Fibroblast of lung (primary cell): ENCODE measurements at regions not wholly inside any gene's neighbourhood (a gene's known extent, or its start where the extent isn't known, plus 50 kb on each side); places are given as distances from the start of the nearest gene placed in this dataset.

ENCODE experiments used
- DNase-seq, 2 donors: peaks; one replicate each; pipeline versions ENCODE4 v3.0.0 to v3.0.0-alpha.2; 2010; ENCODE audit warnings: low read depth in 2 of 2
- H2AFZ ChIP-seq: 2 replicates; pipeline ENCODE4 v1.5.1; 2012; ENCODE audit warnings: low read length, control low read depth, inconsistent platforms
- H3K27ac ChIP-seq: 2 replicates; pipeline ENCODE4 v1.5.1; 2011; ENCODE audit warnings: low read length, control low read depth; ENCODE audit not compliant: insufficient read depth
- H3K27me3 ChIP-seq: 2 replicates; pipeline ENCODE4 v1.5.1; 2011; ENCODE audit warnings: mild to moderate bottlenecking, low read length; ENCODE audit not compliant: control insufficient read depth, insufficient read depth
- H3K36me3 ChIP-seq: 2 replicates; pipeline ENCODE4 v1.5.1; 2011; ENCODE audit warnings: low read length; ENCODE audit not compliant: control insufficient read depth, insufficient read depth
- H3K4me1 ChIP-seq: 2 replicates; pipeline ENCODE4 v1.5.1; 2011; ENCODE audit warnings: low read length; ENCODE audit not compliant: control insufficient read depth, insufficient read depth; ENCODE audit errors: extremely low read depth
- H3K4me2 ChIP-seq: 2 replicates; pipeline ENCODE4 v1.5.1; 2011; ENCODE audit warnings: low read length, control low read depth; ENCODE audit not compliant: insufficient read depth; ENCODE audit errors: extremely low read depth
- H3K4me3 ChIP-seq, 4 experiments: fragments of 200-600 bp in 1 of 4; sonication (generic) in 1 of 4; replicated peaks in 1 of 4; 2 replicates each; pipeline ENCODE4 v1.5.1; 2011 to 2016; ENCODE audit warnings: low read length in 4 of 4, low read depth in 3 of 4, mild to moderate bottlenecking in 3 of 4, control low read depth in 2 of 4, inconsistent platforms in 1 of 4, mixed read lengths in 1 of 4; ENCODE audit not compliant: insufficient read depth in 1 of 4; ENCODE audit errors: control extremely low read depth in 1 of 4
- H3K79me2 ChIP-seq: 2 replicates; pipeline ENCODE4 v1.5.1; 2012; ENCODE audit warnings: mild to moderate bottlenecking, low read length, inconsistent platforms; ENCODE audit not compliant: control insufficient read depth, insufficient read depth
- H3K9ac ChIP-seq: 2 replicates; pipeline ENCODE4 v1.5.1; 2011; ENCODE audit warnings: mild to moderate bottlenecking, low read length, control low read depth; ENCODE audit not compliant: insufficient read depth
- H3K9me3 ChIP-seq: 2 replicates; pipeline ENCODE4 v1.5.1; 2012; ENCODE audit warnings: low read depth, low read length; ENCODE audit not compliant: control insufficient read depth, insufficient read depth
- H4K20me1 ChIP-seq: 2 replicates; pipeline ENCODE4 v1.5.1; 2011; ENCODE audit warnings: low read length; ENCODE audit not compliant: control insufficient read depth, insufficient read depth; ENCODE audit errors: extremely low read depth
- EZH2 ChIP-seq: IDR thresholded peaks from 2 replicates; pipeline ENCODE4 v1.5.1; 2012; ENCODE audit warnings: low read length, control low read depth, mild to moderate bottlenecking; ENCODE audit errors: missing control alignments
- TF ChIP-seq, protein P1 (sequence below), 2 donors: IDR thresholded peaks in 1 of 2; conservative IDR thresholded peaks in 1 of 2; 1 replicate in 1 of 2; 2 replicates in 1 of 2; pipeline ENCODE4 v1.5.1; 2011 to 2012; ENCODE audit warnings: low read length in 2 of 2, control low read depth in 1 of 2, inconsistent platforms in 1 of 2, low read depth in 1 of 2, mild to moderate bottlenecking in 1 of 2

DNA sequence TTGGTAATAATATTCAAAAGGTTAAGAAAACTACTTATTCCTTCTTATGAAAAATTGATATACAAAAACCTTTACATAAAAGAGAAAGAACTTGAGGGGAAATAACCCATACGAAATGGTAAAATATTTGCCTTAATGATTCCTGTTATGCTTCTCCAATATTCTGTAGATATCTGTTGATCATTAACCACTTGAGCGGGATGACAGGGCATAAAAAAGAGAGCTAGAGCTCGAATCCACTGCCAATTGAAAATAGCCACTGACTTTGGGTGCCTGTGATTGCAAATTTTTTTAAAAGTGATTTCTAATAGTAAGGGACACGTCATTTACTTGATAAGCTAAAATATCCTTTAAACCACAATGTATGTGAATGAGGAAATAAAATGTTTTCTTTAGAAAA is 188.1 kb downstream of the MOXD1 start:
- Histone ChIP-seq H3K9ac (no peak overlapping the region), H3K27ac (no peak overlapping the region), H3K27me3 (no peaks in the 10 kb centered on the region), H3K4me3 (no peak overlapping the region), H3K79me2 (no peaks in the 10 kb centered on the region), H4K20me1 (no peaks in the 10 kb centered on the region), H3K4me1 (no peaks in the 10 kb centered on the region), H3K36me3 (no peaks in the 10 kb centered on the region), H3K4me2 (no peak overlapping the region), H3K9me3 (no peaks in the 10 kb centered on the region), H2AFZ (no peak overlapping the region)
- no peak for DNase-seq
- TF ChIP-seq EZH2, result no peak
- TF ChIP-seq, protein P1, sequence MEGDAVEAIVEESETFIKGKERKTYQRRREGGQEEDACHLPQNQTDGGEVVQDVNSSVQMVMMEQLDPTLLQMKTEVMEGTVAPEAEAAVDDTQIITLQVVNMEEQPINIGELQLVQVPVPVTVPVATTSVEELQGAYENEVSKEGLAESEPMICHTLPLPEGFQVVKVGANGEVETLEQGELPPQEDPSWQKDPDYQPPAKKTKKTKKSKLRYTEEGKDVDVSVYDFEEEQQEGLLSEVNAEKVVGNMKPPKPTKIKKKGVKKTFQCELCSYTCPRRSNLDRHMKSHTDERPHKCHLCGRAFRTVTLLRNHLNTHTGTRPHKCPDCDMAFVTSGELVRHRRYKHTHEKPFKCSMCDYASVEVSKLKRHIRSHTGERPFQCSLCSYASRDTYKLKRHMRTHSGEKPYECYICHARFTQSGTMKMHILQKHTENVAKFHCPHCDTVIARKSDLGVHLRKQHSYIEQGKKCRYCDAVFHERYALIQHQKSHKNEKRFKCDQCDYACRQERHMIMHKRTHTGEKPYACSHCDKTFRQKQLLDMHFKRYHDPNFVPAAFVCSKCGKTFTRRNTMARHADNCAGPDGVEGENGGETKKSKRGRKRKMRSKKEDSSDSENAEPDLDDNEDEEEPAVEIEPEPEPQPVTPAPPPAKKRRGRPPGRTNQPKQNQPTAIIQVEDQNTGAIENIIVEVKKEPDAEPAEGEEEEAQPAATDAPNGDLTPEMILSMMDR (conservative IDR thresholded peaks at IDR 0.05 in 1 of 2, IDR thresholded peaks at IDR 0.05 in 1 of 2; ENCODE audit: low read depth in 1 of 2, low read length in 2 of 2), result no peak

DNA sequence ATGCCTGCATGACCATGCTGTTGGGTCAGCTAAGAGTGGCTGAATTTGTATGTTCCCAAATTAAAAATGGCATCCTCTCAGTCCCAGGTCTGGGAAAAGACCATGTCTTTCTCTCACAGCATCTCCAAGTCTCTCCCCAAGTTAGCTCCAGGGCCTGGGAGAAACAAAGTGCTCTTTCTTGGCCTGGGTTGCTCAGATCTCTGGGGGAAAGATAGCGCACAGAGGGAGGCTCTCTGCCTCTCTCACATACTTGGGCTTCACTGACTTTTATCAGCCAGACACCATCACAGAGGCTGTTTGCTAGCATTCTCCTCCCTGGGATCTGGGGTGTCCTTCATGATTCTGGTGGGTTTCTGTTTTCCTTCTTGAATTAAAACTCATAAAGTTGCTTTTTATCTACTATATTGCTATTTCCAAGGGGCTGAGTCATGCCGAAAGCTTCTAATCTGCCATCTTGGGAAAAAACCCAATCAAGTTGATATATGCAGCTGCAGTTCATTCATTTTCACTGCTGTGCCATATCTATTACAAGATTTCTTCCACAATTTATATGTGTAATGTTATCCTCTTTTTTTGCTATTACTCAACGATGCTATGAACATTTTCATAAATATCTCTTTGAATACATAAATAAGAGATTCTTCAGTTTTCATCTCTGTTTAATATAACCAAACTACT is 190.2 kb downstream of the MOXD1 start:
- Histone ChIP-seq H3K27me3 (no peaks in the 10 kb centered on the region), H3K9me3 (no peaks in the 10 kb centered on the region), H3K4me3 (no peak overlapping the region), H3K4me1 (no peaks in the 10 kb centered on the region), H4K20me1 (no peaks in the 10 kb centered on the region), H3K4me2 (no peak overlapping the region), H3K79me2 (no peaks in the 10 kb centered on the region), H3K36me3 (no peaks in the 10 kb centered on the region), H3K9ac (no peak overlapping the region), H2AFZ (no peak overlapping the region), H3K27ac (no peak overlapping the region)
- no peak for TF ChIP-seq EZH2
- TF ChIP-seq, protein P1 (conservative IDR thresholded peaks at IDR 0.05 in 1 of 2, IDR thresholded peaks at IDR 0.05 in 1 of 2; ENCODE audit: low read depth in 1 of 2, low read length in 2 of 2), result no peak
- DNase-seq, result no peak

DNA sequence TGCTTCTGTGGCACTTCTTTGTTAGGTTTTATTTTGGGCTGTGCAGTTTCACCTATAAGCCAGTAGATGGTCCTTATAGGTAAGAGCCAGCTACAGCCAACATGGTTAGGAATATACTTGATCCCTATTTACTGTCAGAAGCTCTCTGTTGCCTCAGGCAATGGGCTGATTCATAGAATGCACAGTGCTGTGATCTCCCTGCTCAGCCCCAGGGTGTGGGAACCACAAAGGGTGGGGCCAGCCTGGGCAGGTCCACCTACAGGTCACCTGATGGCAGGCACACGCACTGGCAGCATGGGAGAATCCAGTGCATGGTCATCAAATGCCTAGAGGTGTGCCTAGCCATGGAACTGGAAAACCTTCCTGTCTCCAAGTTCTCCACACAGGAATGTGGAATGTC is 191.9 kb downstream of the MOXD1 start:
- Histone ChIP-seq H3K9me3 (no peaks in the 10 kb centered on the region), H3K4me1 (peaks cover 3% of the 10 kb centered on the region), H3K79me2 (no peaks in the 10 kb centered on the region), H3K4me2 (no peak overlapping the region), H3K9ac (no peak overlapping the region), H3K27ac (no peak overlapping the region), H3K27me3 (no peaks in the 10 kb centered on the region), H3K4me3 (no peak overlapping the region), H4K20me1 (no peaks in the 10 kb centered on the region), H3K36me3 (no peaks in the 10 kb centered on the region), H2AFZ (no peak overlapping the region)
- TF ChIP-seq EZH2, result no peak
- TF ChIP-seq, protein P1 (conservative IDR thresholded peaks at IDR 0.05 in 1 of 2, IDR thresholded peaks at IDR 0.05 in 1 of 2; ENCODE audit: low read depth in 1 of 2, low read length in 2 of 2), result no peak
- DNase-seq, result no peak
